ENCODE measurements at regions not wholly inside any gene's neighbourhood (a gene's known extent, or its start where the extent isn't known, plus 50 kb on each side); places are given as distances from the start of the nearest gene placed in this dataset.

- TF ChIP-seq CTCF (IDR thresholded peaks at IDR 0.05; ENCODE audit: insufficient read depth, low read length), result no peak
- no peak for TF ChIP-seq POLR2AphosphoS5 (IDR thresholded peaks at IDR 0.05; ENCODE audit: low read depth)
- TF ChIP-seq GABPA (IDR thresholded peaks at IDR 0.05; ENCODE audit: low read depth), result no peak
- no peak for TF ChIP-seq REST (IDR thresholded peaks at IDR 0.05; ENCODE audit: insufficient replicate concordance, low read depth)
Observed at GRCh38 chr7:26513948-26514347, 222.3 kb downstream of the SNX10 start.

Measured in HL-60 (cell line).